K562 (cell line): ENCODE measurements at regions not wholly inside any gene's neighbourhood (a gene's known extent, or its start where the extent isn't known, plus 50 kb on each side); places are given as distances from the start of the nearest gene placed in this dataset.

Experiments used
- ATAC-seq: fragments of 200-7000 bp; cut with Tn5 transposase; 3 replicates; pipeline ENCODE4 v1.9.1; 2020; ENCODE audit warnings: moderate library complexity
- BruUV-seq: library from RNA; stranded (reverse); fragments of 400-500 nt; replicated peaks from 2 replicates; lab custom pipeline; 2021; lab: Mats Ljungman, UMichigan
- CTCF ChIA-PET: fragments of 300-600 bp; formaldehyde crosslinking; extraction: SDS; loops from one replicate; lab custom pipeline; 2021; ENCODE audit warnings: low intra/inter-chr PET ratio; lab: Yijun Ruan, JAX
- POLR2A ChIA-PET: fragments of 300-600, 350-650 bp; sonication (Branson Sonifier 250); formaldehyde crosslinking; extraction: SDS; loops from one replicate; lab custom pipeline; 2021; ENCODE audit warnings: antibody characterized with exemption, inconsistent platforms; lab: Yijun Ruan, JAX
- DNase-seq, 4 experiments: peaks; one replicate each; pipeline versions ENCODE4 v3.0.0 to v3.0.0-alpha.2; 2011 to 2018; ENCODE audit warnings: low spot score in 3 of 4, mixed read lengths in 3 of 4; ENCODE audit errors: extremely low read depth in 1 of 4
- FAIRE-seq: peaks from 2 replicates; lab custom pipeline; 2011; peaks lifted over from hg19 to GRCh38; lab: Jason Lieb, UNC
- H2AFZ ChIP-seq: 2 replicates; pipeline ENCODE4 v1.6.0; 2011; ENCODE audit warnings: low read depth, low read length, control low read depth, inconsistent platforms
- H3K27ac ChIP-seq: fragments of 200-600 bp; 3 replicates; pipeline ENCODE4 v1.8.0; 2011; ENCODE audit warnings: low read depth, mild to moderate bottlenecking, control low read depth, inconsistent platforms, low read length, moderate library complexity, mixed read lengths; ENCODE audit errors: extremely low read depth
- H3K27me3 ChIP-seq, 2 experiments: fragments of 300-600 bp in 1 of 2; 2 replicates in 1 of 2; 3 replicates in 1 of 2; pipeline versions ENCODE4 v1.6.0 to v1.8.0; 2011; ENCODE audit warnings: inconsistent platforms in 2 of 2, low read length in 2 of 2, mild to moderate bottlenecking in 1 of 2, mixed read lengths in 1 of 2, moderate library complexity in 1 of 2; ENCODE audit not compliant: control insufficient read depth in 2 of 2, insufficient read depth in 2 of 2
- H3K36me3 ChIP-seq: fragments of 300-600 bp; 3 replicates; pipeline ENCODE4 v1.8.0; 2011; ENCODE audit warnings: mild to moderate bottlenecking, low read length, inconsistent platforms; ENCODE audit not compliant: control insufficient read depth, insufficient read depth
- H3K4me1 ChIP-seq, 2 experiments: fragments of 200-600 bp in 1 of 2; replicated peaks in 1 of 2; 2 replicates in 1 of 2; 3 replicates in 1 of 2; pipeline versions ENCODE4 v1.5.1 to v1.8.0; 2011; ENCODE audit warnings: inconsistent platforms in 2 of 2, low read length in 2 of 2, mild to moderate bottlenecking in 1 of 2, mixed read lengths in 1 of 2, moderate library complexity in 1 of 2; ENCODE audit not compliant: control insufficient read depth in 2 of 2, insufficient read depth in 2 of 2
- H3K4me2 ChIP-seq: 2 replicates; pipeline ENCODE4 v1.6.1; 2011; ENCODE audit warnings: low read length, control low read depth, inconsistent platforms, mixed read lengths; ENCODE audit not compliant: insufficient read depth
- H3K4me3 ChIP-seq: fragments of 200-600 bp; sonication (generic), shearing (Covaris generic); 2 replicates; pipeline ENCODE4 v1.5.1; 2016; ENCODE audit warnings: control low read depth, inconsistent platforms
- H3K79me2 ChIP-seq: fragments of 200-600 bp; 3 replicates; pipeline ENCODE4 v1.8.0; 2011; ENCODE audit warnings: low read length, inconsistent platforms; ENCODE audit not compliant: control insufficient read depth, insufficient read depth
- H3K9ac ChIP-seq, 2 experiments: 2 replicates each; pipeline versions ENCODE4 v1.6.0 to v1.6.1; 2011; ENCODE audit warnings: low read depth in 2 of 2, low read length in 2 of 2, control low read depth in 1 of 2, inconsistent platforms in 1 of 2, mild to moderate bottlenecking in 1 of 2, mixed read lengths in 1 of 2; ENCODE audit not compliant: insufficient read depth in 1 of 2
- H3K9me1 ChIP-seq: one replicate; pipeline ENCODE4 v1.6.0; 2011; ENCODE audit warnings: inconsistent platforms, mild to moderate bottlenecking, low read length, moderate library complexity; ENCODE audit not compliant: control insufficient read depth, insufficient read depth
- H3K9me3 ChIP-seq: replicated peaks from 2 replicates; pipeline ENCODE4 v1.5.1; 2011; ENCODE audit warnings: low read depth, low read length, inconsistent platforms; ENCODE audit not compliant: control insufficient read depth, insufficient read depth
- H4K20me1 ChIP-seq: replicated peaks from 2 replicates; pipeline ENCODE4 v1.6.1; 2011; ENCODE audit warnings: low read length, inconsistent platforms, mixed read lengths; ENCODE audit not compliant: control insufficient read depth, insufficient read depth
- ARNT ChIP-seq, 2 experiments: fragments of 450-650 bp; IDR thresholded peaks; 2 replicates each; pipeline ENCODE4 v1.6.1; 2016; ENCODE audit warnings: mild to moderate bottlenecking in 1 of 2
- ASH1L ChIP-seq: fragments of 450-650 bp; IDR thresholded peaks from 2 replicates; pipeline ENCODE4 v1.6.1; 2018; ENCODE audit warnings: borderline replicate concordance, mild to moderate bottlenecking, low read depth; ENCODE audit not compliant: partially characterized antibody
- DACH1 ChIP-seq: fragments of 450-650 bp; IDR thresholded peaks from 2 replicates; pipeline ENCODE4 v1.6.1; 2018; ENCODE audit not compliant: partially characterized antibody
- NCOA6 ChIP-seq: fragments of 450-650 bp; IDR thresholded peaks from 2 replicates; pipeline ENCODE4 v1.6.1; 2017; ENCODE audit warnings: mild to moderate bottlenecking
- PHB2 ChIP-seq: fragments of 450-650 bp; IDR thresholded peaks from 2 replicates; pipeline ENCODE4 v1.6.1; 2017; ENCODE audit warnings: low read depth
- POU5F1 ChIP-seq: fragments of 150-350 bp; IDR thresholded peaks from 2 replicates; pipeline ENCODE4 v1.6.1; 2014; ENCODE audit warnings: borderline replicate concordance, low read length, low read depth, mild to moderate bottlenecking; ENCODE audit not compliant: partially characterized antibody
- RAD51 ChIP-seq: fragments of 450-650 bp; IDR thresholded peaks from 2 replicates; pipeline ENCODE4 v1.7.1; 2016; ENCODE audit warnings: low read depth, mild to moderate bottlenecking, borderline replicate concordance
- RBM34 ChIP-seq: fragments of 200-400 bp; formaldehyde crosslinking; IDR thresholded peaks from 2 replicates; pipeline ENCODE4 v1.6.1; 2018; ENCODE audit warnings: low read length, borderline replicate concordance; ENCODE audit not compliant: insufficient read depth
- RFX1 ChIP-seq: fragments of 450-650 bp; IDR thresholded peaks from 2 replicates; pipeline ENCODE4 v1.6.1; 2016; ENCODE audit warnings: mild to moderate bottlenecking, moderate library complexity
- TAF1 ChIP-seq: IDR thresholded peaks from 2 replicates; pipeline ENCODE4 v1.6.1; 2011; ENCODE audit warnings: mild to moderate bottlenecking, low read length, moderate library complexity; ENCODE audit not compliant: insufficient read depth, control insufficient read depth, severe bottlenecking; ENCODE audit errors: extremely low read depth
- ZNF79 ChIP-seq: fragments of 250-450 bp; sonication (Bioruptor Pico); IDR thresholded peaks from 2 replicates; pipeline ENCODE4 v1.4.0; 2020; ENCODE audit warnings: low read depth, mild to moderate bottlenecking, moderate library complexity
- WGBS: fragments of 100-300 bp; shearing (Covaris generic); methylation state at CpG from one replicate; pipeline ENCODE4 v1.1.6; 2016; ENCODE audit warnings: low coverage, mixed read lengths; ENCODE audit not compliant: insufficient coverage; ENCODE audit errors: missing lambda C conversion rate; 5-methylcytosine and 5-hydroxymethylcytosine counted together
- in situ Hi-C: fragments of 300-500 bp; cut with MboI; formaldehyde crosslinking; loops from 4 replicates; pipeline ENCODE4 v1.15.0; 2018; ENCODE audit warnings: inconsistent platforms, mixed read lengths
- intact Hi-C: fragments of 100-400 bp; cut with micrococcal nuclease; formaldehyde crosslinking; loops from 2 replicates; pipeline ENCODE4 v1.14.2; 2022
- TF ChIP-seq, protein P1 (sequence below): sonication (generic); formaldehyde crosslinking; IDR thresholded peaks from 2 replicates; pipeline ENCODE4 v1.8.0; 2022; ENCODE audit warnings: mild to moderate bottlenecking, missing genetic modification reagents

DNA sequence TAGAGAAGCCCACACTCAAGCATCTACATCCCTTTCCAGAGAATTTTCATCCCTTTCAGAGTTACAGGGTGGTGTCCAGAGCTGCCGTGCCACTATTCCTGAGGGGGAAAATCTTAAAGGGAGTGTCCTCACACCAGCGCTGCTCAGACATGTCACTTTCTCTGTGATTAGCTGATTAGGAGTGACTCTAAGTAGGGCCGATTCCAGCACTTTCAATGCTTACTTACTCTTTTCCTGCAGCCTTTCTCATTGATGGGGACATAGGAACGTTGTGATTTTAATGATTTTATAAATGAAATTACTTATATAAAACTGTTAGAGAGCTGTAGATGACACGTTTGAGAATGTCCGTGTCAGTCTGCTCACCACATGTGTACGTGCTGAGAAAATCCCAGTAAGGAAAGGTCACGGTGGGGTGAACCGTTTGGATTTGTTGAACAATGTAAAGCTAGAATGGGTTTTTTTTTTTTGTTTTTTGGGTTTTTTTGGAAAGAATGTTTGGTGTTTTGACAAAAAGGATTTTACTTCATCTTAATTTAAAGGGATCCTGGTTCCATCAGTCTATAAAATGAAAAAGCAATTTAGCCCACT, 56.6 kb upstream of the SPATA13 start:
- H3K4me2 ChIP-seq = no peak overlapping the region
- ATAC-seq (no peak), FAIRE-seq (no peak), DNase-seq (no peak)
- H3K4me3 ChIP-seq = no peak overlapping the region
- CTCF ChIA-PET = no interaction called here
- no peaks in the 10 kb centered on the region for H3K9me1 ChIP-seq
- no peak overlapping the region for H2AFZ ChIP-seq
- H3K4me1 ChIP-seq = no peaks in the 10 kb centered on the region
- no peak overlapping the region for H3K9ac ChIP-seq
- no peaks in the 10 kb centered on the region for H4K20me1 ChIP-seq
- no peaks in the 10 kb centered on the region for H3K79me2 ChIP-seq
- POLR2A ChIA-PET = no interaction called here
- 3% methylated on average over 9 of the region's 9 CpGs for WGBS
- intact Hi-C loops (no loop called here), in situ Hi-C loops (no loop called here)
- H3K9me3 ChIP-seq = no peaks in the 10 kb centered on the region
- BruUV-seq = no TSS peak
- no peaks in the 10 kb centered on the region for H3K36me3 ChIP-seq
- no peak for TF ChIP-seq ASH1L
- no peak for TF ChIP-seq POU5F1
- TF ChIP-seq ARNT (IDR thresholded peaks at IDR 0.05) = no peak
- no peak overlapping the region for H3K27ac ChIP-seq
- H3K27me3 ChIP-seq = peaks cover 0 to 4% of the 10 kb centered on the region in 2 experiments; a peak in 1 of 5 replicates

DNA sequence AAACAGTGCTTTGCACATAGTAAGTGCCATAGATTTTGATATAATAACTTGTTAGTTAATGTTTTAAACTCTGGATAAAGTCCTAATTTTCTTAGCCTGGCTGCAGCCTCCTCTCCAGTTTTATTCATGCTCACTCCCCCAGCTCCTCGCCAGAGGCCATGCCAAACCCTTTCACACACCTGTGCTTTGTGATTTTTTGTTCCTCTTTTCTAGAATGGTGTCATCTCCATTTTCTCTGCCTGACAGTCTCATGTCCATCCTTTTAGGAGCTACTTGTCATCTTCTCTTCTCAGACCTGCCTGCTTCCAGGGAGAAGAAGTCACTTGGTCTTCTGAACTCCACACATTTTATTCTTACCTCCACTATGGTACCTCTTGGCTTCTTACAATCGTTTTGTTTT, 55.8 kb upstream of the SPATA13 start:
- WGBS = 0% methylated on average over 2 of the region's 2 CpGs
- Histone ChIP-seq H3K4me2 (no peak overlapping the region), H3K36me3 (no peaks in the 10 kb centered on the region), H3K79me2 (no peaks in the 10 kb centered on the region), H4K20me1 (no peaks in the 10 kb centered on the region), H3K4me3 (no peak overlapping the region), H3K27ac (no peak overlapping the region), H3K9me1 (no peaks in the 10 kb centered on the region), H3K27me3 (peaks cover 0 to 4% of the 10 kb centered on the region in 2 experiments; a peak in 1 of 5 replicates), H3K4me1 (no peaks in the 10 kb centered on the region), H3K9me3 (no peaks in the 10 kb centered on the region), H3K9ac (no peak overlapping the region), H2AFZ (no peak overlapping the region)
- BruUV-seq = no TSS peak
- ChIA-PET CTCF (no interaction called here), POLR2A (no interaction called here)
- no peak for FAIRE-seq
- no peak for ATAC-seq
- intact Hi-C loops (no loop called here), in situ Hi-C loops (no loop called here)
- no peak for DNase-seq
- no peak for TF ChIP-seq RBM34
- TF ChIP-seq, protein P1, sequence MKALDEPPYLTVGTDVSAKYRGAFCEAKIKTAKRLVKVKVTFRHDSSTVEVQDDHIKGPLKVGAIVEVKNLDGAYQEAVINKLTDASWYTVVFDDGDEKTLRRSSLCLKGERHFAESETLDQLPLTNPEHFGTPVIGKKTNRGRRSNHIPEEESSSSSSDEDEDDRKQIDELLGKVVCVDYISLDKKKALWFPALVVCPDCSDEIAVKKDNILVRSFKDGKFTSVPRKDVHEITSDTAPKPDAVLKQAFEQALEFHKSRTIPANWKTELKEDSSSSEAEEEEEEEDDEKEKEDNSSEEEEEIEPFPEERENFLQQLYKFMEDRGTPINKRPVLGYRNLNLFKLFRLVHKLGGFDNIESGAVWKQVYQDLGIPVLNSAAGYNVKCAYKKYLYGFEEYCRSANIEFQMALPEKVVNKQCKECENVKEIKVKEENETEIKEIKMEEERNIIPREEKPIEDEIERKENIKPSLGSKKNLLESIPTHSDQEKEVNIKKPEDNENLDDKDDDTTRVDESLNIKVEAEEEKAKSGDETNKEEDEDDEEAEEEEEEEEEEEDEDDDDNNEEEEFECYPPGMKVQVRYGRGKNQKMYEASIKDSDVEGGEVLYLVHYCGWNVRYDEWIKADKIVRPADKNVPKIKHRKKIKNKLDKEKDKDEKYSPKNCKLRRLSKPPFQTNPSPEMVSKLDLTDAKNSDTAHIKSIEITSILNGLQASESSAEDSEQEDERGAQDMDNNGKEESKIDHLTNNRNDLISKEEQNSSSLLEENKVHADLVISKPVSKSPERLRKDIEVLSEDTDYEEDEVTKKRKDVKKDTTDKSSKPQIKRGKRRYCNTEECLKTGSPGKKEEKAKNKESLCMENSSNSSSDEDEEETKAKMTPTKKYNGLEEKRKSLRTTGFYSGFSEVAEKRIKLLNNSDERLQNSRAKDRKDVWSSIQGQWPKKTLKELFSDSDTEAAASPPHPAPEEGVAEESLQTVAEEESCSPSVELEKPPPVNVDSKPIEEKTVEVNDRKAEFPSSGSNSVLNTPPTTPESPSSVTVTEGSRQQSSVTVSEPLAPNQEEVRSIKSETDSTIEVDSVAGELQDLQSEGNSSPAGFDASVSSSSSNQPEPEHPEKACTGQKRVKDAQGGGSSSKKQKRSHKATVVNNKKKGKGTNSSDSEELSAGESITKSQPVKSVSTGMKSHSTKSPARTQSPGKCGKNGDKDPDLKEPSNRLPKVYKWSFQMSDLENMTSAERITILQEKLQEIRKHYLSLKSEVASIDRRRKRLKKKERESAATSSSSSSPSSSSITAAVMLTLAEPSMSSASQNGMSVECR (CRISPR knock-in tag) = no peak
- TF ChIP-seq RFX1 = no peak
- TF ChIP-seq TAF1 = no peak
- TF ChIP-seq NCOA6 = no peak
- TF ChIP-seq DACH1 = no peak
- TF ChIP-seq RAD51 = no peak
- TF ChIP-seq ZNF79 (CRISPR knock-in tag) = no peak
- no peak for TF ChIP-seq PHB2
